Loucy (cell line): ENCODE measurements at regions not wholly inside any gene's neighbourhood (a gene's known extent, or its start where the extent isn't known, plus 50 kb on each side); places are given as distances from the start of the nearest gene placed in this dataset.

Experiments used
- EZH2phosphoT487 ChIP-seq: fragments of 200-600 bp; IDR thresholded peaks from 2 replicates; pipeline ENCODE4 v1.6.1; 2018; ENCODE audit warnings: antibody characterized with exemption, mild to moderate bottlenecking, moderate library complexity, borderline replicate concordance
- TF ChIP-seq, protein P1 (sequence below): fragments of 200-600 bp; sonication (generic); conservative IDR thresholded peaks from 2 replicates; pipeline ENCODE4 v1.5.1; 2014; ENCODE audit warnings: mild to moderate bottlenecking, antibody characterized with exemption, low read length

GRCh38 chr14:43090380-43090779 is 1416.7 kb downstream of the FSCB start:
- TF ChIP-seq, protein P1, sequence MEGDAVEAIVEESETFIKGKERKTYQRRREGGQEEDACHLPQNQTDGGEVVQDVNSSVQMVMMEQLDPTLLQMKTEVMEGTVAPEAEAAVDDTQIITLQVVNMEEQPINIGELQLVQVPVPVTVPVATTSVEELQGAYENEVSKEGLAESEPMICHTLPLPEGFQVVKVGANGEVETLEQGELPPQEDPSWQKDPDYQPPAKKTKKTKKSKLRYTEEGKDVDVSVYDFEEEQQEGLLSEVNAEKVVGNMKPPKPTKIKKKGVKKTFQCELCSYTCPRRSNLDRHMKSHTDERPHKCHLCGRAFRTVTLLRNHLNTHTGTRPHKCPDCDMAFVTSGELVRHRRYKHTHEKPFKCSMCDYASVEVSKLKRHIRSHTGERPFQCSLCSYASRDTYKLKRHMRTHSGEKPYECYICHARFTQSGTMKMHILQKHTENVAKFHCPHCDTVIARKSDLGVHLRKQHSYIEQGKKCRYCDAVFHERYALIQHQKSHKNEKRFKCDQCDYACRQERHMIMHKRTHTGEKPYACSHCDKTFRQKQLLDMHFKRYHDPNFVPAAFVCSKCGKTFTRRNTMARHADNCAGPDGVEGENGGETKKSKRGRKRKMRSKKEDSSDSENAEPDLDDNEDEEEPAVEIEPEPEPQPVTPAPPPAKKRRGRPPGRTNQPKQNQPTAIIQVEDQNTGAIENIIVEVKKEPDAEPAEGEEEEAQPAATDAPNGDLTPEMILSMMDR = no peak
- no peak for TF ChIP-seq EZH2phosphoT487
